Peyer's patch (tissue), 4 donors: ENCODE measurements at regions not wholly inside any gene's neighbourhood (a gene's known extent, or its start where the extent isn't known, plus 50 kb on each side); places are given as distances from the start of the nearest gene placed in this dataset.

ENCODE experiments used
- POLR2A ChIP-seq, 2 donors: fragments of 450-650 bp; IDR thresholded peaks; one replicate each; pipeline ENCODE4 v1.5.1; 2017; ENCODE audit warnings: antibody characterized with exemption in 2 of 2, mild to moderate bottlenecking in 2 of 2, moderate library complexity in 2 of 2
- TF ChIP-seq, protein P1 (sequence below), 6 experiments: fragments of 450-650 bp in 4 of 6; fragments of 200-600 bp in 2 of 6; sonication (generic) in 1 of 6; IDR thresholded peaks; one replicate each; pipeline ENCODE4 v1.5.1; 2017 to 2019; ENCODE audit warnings: antibody characterized with exemption in 6 of 6, mild to moderate bottlenecking in 3 of 6, moderate library complexity in 1 of 6

DNA sequence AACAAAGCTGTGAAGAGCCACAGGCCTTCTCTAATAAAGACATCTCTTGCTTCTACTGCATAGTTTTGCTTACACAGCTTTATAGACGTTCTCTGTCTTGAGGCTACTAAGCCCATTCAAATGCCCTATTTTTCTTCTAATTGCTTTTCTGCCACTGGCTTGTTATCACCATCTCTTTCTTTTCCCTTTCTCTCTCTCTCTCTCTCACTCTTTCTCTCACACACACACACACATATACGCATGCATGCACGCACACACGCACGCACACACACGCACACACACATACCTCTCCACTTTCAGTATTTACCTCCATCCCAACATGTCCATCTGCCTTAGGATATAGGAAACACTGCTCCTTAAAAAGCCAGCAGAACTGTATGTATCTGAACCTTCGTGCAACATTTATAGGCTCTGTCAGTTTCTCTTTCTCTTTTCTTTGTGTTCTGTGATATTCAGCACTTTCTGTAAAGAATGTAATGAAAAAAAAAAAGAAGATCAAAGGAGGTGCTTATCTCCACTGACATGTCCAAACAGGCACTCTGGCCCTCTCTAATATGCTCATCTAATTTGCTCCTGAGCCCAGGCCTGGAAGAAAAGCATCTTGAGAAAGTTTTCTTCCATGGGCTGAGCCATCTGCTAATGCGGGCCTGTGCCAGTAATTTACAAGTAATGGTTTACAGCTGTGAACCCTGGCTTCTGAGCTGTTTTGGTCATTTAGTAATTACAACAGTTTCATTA lies 1046.7 kb upstream of the MAP3K7 start:
- no peak for TF ChIP-seq POLR2A (IDR thresholded peaks at IDR 0.05)
- TF ChIP-seq, protein P1, sequence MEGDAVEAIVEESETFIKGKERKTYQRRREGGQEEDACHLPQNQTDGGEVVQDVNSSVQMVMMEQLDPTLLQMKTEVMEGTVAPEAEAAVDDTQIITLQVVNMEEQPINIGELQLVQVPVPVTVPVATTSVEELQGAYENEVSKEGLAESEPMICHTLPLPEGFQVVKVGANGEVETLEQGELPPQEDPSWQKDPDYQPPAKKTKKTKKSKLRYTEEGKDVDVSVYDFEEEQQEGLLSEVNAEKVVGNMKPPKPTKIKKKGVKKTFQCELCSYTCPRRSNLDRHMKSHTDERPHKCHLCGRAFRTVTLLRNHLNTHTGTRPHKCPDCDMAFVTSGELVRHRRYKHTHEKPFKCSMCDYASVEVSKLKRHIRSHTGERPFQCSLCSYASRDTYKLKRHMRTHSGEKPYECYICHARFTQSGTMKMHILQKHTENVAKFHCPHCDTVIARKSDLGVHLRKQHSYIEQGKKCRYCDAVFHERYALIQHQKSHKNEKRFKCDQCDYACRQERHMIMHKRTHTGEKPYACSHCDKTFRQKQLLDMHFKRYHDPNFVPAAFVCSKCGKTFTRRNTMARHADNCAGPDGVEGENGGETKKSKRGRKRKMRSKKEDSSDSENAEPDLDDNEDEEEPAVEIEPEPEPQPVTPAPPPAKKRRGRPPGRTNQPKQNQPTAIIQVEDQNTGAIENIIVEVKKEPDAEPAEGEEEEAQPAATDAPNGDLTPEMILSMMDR (IDR thresholded peaks at IDR 0.05) = no peak
